GM12872 (cell line): ENCODE measurements at regions not wholly inside any gene's neighbourhood (a gene's known extent, or its start where the extent isn't known, plus 50 kb on each side); places are given as distances from the start of the nearest gene placed in this dataset.

Experiments used
- TF ChIP-seq, protein P1 (sequence below): IDR thresholded peaks from 3 replicates; pipeline ENCODE4 v1.5.1; 2011; ENCODE audit warnings: low read depth, mild to moderate bottlenecking, low read length, moderate library complexity; ENCODE audit not compliant: insufficient read depth

DNA sequence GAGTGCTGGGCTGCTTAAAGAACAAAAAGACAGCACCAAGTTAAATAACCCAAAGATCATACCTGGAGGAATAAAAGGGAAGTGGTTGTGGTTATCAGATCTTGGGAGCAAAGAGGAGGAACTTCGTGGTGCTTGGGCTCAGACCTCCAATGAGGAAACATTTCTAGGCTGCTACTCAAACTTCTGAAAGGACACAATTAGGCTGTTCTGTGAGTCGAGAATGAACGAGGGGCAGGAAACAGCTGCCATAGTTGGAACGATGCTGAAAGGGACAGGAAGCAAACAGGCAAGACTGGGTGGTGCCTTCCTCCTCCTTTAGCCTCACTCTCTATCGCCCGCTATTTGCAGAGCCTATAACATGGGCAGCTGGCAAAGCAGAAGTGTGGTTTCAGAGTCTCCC, 276.3 kb upstream of the ARRDC4 start:
- TF ChIP-seq, protein P1, sequence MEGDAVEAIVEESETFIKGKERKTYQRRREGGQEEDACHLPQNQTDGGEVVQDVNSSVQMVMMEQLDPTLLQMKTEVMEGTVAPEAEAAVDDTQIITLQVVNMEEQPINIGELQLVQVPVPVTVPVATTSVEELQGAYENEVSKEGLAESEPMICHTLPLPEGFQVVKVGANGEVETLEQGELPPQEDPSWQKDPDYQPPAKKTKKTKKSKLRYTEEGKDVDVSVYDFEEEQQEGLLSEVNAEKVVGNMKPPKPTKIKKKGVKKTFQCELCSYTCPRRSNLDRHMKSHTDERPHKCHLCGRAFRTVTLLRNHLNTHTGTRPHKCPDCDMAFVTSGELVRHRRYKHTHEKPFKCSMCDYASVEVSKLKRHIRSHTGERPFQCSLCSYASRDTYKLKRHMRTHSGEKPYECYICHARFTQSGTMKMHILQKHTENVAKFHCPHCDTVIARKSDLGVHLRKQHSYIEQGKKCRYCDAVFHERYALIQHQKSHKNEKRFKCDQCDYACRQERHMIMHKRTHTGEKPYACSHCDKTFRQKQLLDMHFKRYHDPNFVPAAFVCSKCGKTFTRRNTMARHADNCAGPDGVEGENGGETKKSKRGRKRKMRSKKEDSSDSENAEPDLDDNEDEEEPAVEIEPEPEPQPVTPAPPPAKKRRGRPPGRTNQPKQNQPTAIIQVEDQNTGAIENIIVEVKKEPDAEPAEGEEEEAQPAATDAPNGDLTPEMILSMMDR, result no peak

DNA sequence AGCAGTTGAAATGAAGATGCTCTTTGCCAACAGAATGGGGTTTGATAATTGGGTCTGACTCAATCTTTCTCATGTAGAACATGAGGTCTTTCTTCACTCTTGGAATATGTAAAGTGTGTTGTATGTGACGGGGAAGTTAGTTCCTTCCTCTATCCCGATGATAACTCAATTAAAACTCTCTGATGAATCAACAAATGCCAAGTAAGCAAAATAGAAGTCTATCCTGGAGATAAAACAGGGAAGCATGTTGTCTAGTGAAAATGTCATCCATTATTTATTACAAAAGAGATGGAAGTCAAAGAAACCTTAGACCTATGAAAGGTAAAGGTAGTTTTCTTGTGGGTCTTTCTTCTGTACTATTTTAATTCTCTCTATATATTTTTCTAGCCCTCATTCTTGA, 274.2 kb upstream of the ARRDC4 start:
- TF ChIP-seq, protein P1, result no peak

DNA sequence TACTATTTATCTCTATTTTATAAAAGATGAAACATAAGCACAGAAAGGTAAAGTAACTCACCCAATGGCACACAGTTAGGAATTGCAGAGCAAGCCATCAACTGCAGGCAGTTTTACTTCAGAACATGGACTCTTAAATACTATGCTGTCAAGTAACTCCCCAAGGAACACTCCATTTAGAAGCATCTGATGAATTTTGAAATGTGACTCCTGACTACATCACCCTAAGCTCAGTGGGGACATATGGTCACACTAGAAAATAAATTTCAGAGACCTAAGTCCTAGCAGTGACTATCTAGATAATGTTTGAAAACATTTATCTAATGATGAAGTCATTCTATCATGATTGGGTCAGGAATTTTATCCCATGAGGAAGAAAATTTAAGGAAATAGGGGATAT, 272.8 kb upstream of the ARRDC4 start:
- TF ChIP-seq, protein P1, result no peak

DNA sequence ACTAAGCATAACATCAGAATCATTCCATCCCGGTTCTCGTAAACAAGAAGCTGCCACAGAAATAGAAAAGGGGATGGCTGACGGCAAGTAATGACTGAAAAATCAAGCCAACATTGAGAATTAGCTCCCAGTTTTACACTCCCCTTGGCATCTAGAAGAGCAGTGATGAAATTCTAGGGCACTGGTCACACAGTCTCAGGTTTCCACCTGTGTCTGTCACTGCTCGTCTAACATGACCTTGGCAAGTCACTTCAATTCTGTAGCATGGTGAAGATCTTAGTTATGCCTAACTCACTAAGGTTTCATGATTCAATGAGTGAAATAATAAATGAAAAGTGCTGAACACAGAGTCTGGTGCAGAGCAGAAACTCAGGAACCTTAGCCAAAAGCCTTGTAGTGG, 272.3 kb upstream of the ARRDC4 start:
- TF ChIP-seq, protein P1, result no peak

DNA sequence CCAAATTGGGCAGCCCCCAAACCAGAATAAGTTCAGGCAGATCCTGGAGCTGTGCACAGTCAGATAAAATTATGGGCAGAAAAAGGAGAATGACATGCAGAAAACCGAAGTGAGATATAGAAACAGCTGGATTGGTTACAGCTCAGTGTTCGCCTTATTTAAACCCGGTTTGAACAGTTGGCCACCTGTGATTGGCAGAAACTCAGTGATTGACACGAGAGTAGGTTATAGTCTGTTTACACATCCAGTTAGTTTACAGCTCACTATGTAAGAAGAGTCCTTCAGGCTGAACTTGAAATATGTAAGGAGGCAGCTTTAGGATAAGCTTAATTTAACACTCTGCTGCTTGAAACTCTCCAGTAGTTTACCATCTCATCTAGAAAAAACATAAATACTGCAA, 271.6 kb upstream of the ARRDC4 start:
- TF ChIP-seq, protein P1, result no peak

DNA sequence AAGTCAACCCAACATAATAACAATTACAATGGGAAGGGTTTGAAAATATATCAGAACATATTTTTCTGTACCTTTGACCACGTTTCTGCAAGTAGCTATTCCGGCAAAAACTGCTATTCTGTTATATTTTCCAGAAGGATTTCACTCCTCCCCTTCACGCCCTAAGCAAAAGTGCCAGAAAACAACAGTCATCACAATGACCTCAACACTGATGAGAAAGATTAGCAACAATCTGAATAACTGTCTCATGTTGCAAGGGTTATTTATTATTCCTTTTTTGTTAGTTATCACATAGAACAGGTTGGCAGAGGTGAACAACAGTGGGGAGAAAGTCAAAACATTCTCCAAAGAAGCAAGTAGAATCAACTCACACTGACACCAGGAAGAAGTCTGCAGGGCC, 269.4 kb upstream of the ARRDC4 start:
- TF ChIP-seq, protein P1, result no peak

DNA sequence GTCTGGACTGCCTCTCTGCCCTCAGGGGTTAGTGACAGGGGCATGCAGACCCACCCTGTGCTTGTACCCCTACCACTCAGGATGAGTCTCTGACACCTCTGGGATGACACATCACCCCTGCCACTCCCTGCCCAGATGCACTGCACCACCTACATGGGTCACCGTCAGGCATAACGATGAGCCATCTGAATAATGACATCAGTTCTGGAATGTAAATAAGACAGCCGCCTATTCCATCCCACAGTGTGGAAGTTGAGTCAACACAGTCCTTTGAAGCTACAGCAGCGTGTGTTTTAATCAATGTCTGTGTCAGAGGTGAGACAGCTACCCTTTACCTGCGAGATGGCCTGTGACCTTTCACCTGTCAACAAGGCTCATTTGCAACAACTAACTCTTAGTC, 268.7 kb upstream of the ARRDC4 start:
- TF ChIP-seq, protein P1, result no peak
